Natural killer cell (primary cell): ENCODE measurements at regions not wholly inside any gene's neighbourhood (a gene's known extent, or its start where the extent isn't known, plus 50 kb on each side); places are given as distances from the start of the nearest gene placed in this dataset.

Experiments used
- ATAC-seq, 3 donors: fragments of 150-1000 bp in 2 of 3; fragments of 200-7000 bp in 1 of 3; cut with Tn5 transposase; 1 replicate in 1 of 3; 2 replicates in 2 of 3; pipeline ENCODE4 v1.10.0; 2021; ENCODE audit warnings: mild to moderate bottlenecking in 2 of 3, moderate library complexity in 2 of 3
- DNase-seq, 2 donors: peaks; one replicate each; pipeline versions ENCODE4 v3.0.0 to v3.0.0-alpha.2; 2013 to 2021; ENCODE audit warnings: mixed read lengths in 1 of 2
- H3K27ac ChIP-seq: one replicate; pipeline ENCODE4 v1.5.1; 2013; ENCODE audit warnings: mild to moderate bottlenecking, low read length
- H3K27me3 ChIP-seq: one replicate; pipeline ENCODE4 v1.6.1; 2013; ENCODE audit warnings: low read length; ENCODE audit not compliant: control insufficient read depth, insufficient read depth
- H3K36me3 ChIP-seq: one replicate; pipeline ENCODE4 v1.6.1; 2013; ENCODE audit warnings: low read length; ENCODE audit not compliant: control insufficient read depth, insufficient read depth
- H3K4me1 ChIP-seq: one replicate; pipeline ENCODE4 v1.6.1; 2013; ENCODE audit warnings: low read length; ENCODE audit not compliant: control insufficient read depth, insufficient read depth
- H3K4me3 ChIP-seq: one replicate; pipeline ENCODE4 v1.5.1; 2013; ENCODE audit warnings: low read length
- H3K9me3 ChIP-seq: one replicate; pipeline ENCODE4 v1.6.1; 2013; ENCODE audit warnings: low read length; ENCODE audit not compliant: control insufficient read depth, insufficient read depth
- H3K27ac Mint-ChIP-seq, 2 donors: one replicate each; pipeline ENCODE4 v1.8.0; 2022; ENCODE audit warnings: mild to moderate bottlenecking in 2 of 2, mixed read lengths in 2 of 2, moderate library complexity in 1 of 2
- H3K27me3 Mint-ChIP-seq, 2 donors: one replicate each; pipeline ENCODE4 v1.8.0; 2022; ENCODE audit warnings: low read depth in 2 of 2, mixed read lengths in 2 of 2
- H3K36me3 Mint-ChIP-seq: one replicate; pipeline ENCODE4 v1.8.0; 2022; ENCODE audit warnings: mixed read lengths
- H3K4me1 Mint-ChIP-seq, 2 donors: one replicate each; pipeline ENCODE4 v1.8.0; 2022; ENCODE audit warnings: mixed read lengths in 2 of 2
- H3K4me3 Mint-ChIP-seq: one replicate; pipeline ENCODE4 v1.8.0; 2022; ENCODE audit warnings: mild to moderate bottlenecking, moderate library complexity, mixed read lengths
- H3K9me3 Mint-ChIP-seq, 2 donors: one replicate each; pipeline ENCODE4 v1.8.0; 2022; ENCODE audit warnings: mixed read lengths in 2 of 2
- WGBS: methylation state at CpG from one replicate; pipeline ENCODE4 v1.1.7; 2013; ENCODE audit warnings: missing lambda C conversion rate; ENCODE audit not compliant: insufficient coverage; 5-methylcytosine and 5-hydroxymethylcytosine counted together
- intact Hi-C: fragments of 100-400 bp; cut with micrococcal nuclease; formaldehyde crosslinking; loops from one replicate; pipeline ENCODE4 v1.14.2; 2022
- TF ChIP-seq, protein P1 (sequence below): fragments of 200-600 bp; IDR thresholded peaks from one replicate; pipeline ENCODE4 v1.8.0; 2022; ENCODE audit warnings: antibody characterized with exemption

DNA sequence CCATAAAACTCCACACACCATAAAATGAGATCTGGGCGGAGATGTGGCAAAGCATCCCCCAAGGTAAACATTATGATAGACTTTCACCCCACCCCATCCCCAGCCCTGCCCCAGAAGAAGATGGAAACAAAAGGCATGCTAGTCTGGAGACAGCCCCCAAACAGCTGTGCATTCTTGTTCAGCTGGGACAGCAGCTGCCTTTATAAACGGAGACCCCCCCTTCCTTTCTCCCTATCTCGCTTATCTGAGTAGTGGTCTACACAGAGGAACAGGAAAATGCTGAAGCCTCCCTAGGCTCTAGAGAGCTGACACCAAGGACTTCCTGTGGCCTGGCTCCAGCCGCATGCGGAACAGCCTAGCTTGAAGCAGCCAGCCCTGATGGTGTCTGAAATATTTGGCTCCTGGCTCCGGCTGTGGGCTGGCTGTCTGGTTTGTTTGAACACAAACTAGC is 190.3 kb upstream of the ANKFN1 start:
- Mint-ChIP-seq H3K4me3 (no peak overlapping the region), H3K27me3 (peaks cover 0 to 7% of the 10 kb centered on the region in 2 donors), H3K36me3 (no peaks in the 10 kb centered on the region), H3K9me3 (no peaks in the 10 kb centered on the region), H3K4me1 (no peaks in the 10 kb centered on the region), H3K27ac (no peak overlapping the region)
- H3K4me3 ChIP-seq = no peak overlapping the region
- no peaks in the 10 kb centered on the region for H3K27me3 ChIP-seq
- TF ChIP-seq, protein P1, sequence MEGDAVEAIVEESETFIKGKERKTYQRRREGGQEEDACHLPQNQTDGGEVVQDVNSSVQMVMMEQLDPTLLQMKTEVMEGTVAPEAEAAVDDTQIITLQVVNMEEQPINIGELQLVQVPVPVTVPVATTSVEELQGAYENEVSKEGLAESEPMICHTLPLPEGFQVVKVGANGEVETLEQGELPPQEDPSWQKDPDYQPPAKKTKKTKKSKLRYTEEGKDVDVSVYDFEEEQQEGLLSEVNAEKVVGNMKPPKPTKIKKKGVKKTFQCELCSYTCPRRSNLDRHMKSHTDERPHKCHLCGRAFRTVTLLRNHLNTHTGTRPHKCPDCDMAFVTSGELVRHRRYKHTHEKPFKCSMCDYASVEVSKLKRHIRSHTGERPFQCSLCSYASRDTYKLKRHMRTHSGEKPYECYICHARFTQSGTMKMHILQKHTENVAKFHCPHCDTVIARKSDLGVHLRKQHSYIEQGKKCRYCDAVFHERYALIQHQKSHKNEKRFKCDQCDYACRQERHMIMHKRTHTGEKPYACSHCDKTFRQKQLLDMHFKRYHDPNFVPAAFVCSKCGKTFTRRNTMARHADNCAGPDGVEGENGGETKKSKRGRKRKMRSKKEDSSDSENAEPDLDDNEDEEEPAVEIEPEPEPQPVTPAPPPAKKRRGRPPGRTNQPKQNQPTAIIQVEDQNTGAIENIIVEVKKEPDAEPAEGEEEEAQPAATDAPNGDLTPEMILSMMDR = no peak
- no peaks in the 10 kb centered on the region for H3K36me3 ChIP-seq
- ATAC-seq (no peak), DNase-seq (no peak)
- WGBS = 15% methylated on average over 6 of the region's 6 CpGs
- H3K9me3 ChIP-seq = no peaks in the 10 kb centered on the region
- no peak overlapping the region for H3K27ac ChIP-seq
- intact Hi-C loops = no loop called here
- H3K4me1 ChIP-seq = no peaks in the 10 kb centered on the region

DNA sequence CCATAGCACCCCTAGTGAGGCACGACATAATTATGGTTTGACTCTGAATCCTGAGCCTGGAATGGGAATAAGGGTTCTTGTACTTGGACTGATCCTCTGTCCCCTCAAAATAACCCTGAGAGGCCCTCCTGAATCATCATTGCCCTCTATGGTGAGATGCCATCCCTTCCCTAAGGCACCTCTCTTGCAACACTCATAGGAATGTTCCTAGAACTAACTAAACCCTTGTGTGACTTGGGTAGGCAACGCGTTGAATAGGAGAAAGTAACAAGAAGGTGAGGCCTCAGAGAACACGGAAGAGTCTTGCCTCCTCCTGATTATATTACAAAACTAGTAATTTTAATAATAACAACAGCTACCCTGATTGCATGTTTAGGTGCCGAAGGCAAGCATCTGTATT is 189.1 kb upstream of the ANKFN1 start:
- no peak overlapping the region for H3K4me3 Mint-ChIP-seq
- no peaks in the 10 kb centered on the region for H3K36me3 ChIP-seq
- H3K9me3 Mint-ChIP-seq = no peaks in the 10 kb centered on the region
- intact Hi-C loops = no loop called here
- H3K27ac Mint-ChIP-seq = no peak overlapping the region
- H3K4me1 ChIP-seq = no peaks in the 10 kb centered on the region
- no peaks in the 10 kb centered on the region for H3K4me1 Mint-ChIP-seq
- no peaks in the 10 kb centered on the region for H3K9me3 ChIP-seq
- no peak for ATAC-seq
- TF ChIP-seq, protein P1 = no peak
- no peaks in the 10 kb centered on the region for H3K36me3 Mint-ChIP-seq
- H3K27ac ChIP-seq = no peak overlapping the region
- DNase-seq = no peak
- no peak overlapping the region for H3K4me3 ChIP-seq
- H3K27me3 ChIP-seq = no peaks in the 10 kb centered on the region
- peaks cover 0 to 7% of the 10 kb centered on the region in 2 donors for H3K27me3 Mint-ChIP-seq
- 84% methylated on average over 5 of the region's 5 CpGs for WGBS

DNA sequence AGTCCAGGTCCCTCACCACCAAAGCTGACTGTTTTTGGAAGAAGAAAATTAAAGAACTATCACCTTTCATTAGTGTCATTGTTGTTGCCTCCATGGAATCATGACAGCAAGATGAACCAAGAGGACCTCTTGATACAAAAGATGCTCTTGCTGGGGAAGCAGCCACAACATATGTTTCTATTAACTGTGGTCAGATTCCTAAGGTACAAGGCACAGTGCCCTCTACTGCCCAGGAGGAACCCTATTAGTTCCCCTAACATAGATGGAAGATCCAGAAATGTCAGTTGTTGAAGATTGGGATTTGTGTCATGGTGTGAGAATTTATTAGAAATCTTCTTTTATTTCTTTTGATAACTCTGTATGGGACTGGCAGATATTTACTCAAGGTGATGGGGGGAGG is 188.2 kb upstream of the ANKFN1 start:
- no peaks in the 10 kb centered on the region for H3K36me3 ChIP-seq
- H3K9me3 ChIP-seq = no peaks in the 10 kb centered on the region
- no peaks in the 10 kb centered on the region for H3K9me3 Mint-ChIP-seq
- ATAC-seq = no peak
- no peak for DNase-seq
- H3K4me3 ChIP-seq = no peak overlapping the region
- no peak overlapping the region for H3K27ac ChIP-seq
- H3K27me3 Mint-ChIP-seq = peaks cover 0 to 5% of the 10 kb centered on the region in 2 donors
- intact Hi-C loops = no loop called here
- H3K4me1 Mint-ChIP-seq = no peaks in the 10 kb centered on the region
- H3K4me3 Mint-ChIP-seq = no peak overlapping the region
- H3K27ac Mint-ChIP-seq = no peak overlapping the region
- H3K27me3 ChIP-seq = no peaks in the 10 kb centered on the region
- H3K36me3 Mint-ChIP-seq = no peaks in the 10 kb centered on the region
- TF ChIP-seq, protein P1 = no peak
- H3K4me1 ChIP-seq = no peaks in the 10 kb centered on the region

DNA sequence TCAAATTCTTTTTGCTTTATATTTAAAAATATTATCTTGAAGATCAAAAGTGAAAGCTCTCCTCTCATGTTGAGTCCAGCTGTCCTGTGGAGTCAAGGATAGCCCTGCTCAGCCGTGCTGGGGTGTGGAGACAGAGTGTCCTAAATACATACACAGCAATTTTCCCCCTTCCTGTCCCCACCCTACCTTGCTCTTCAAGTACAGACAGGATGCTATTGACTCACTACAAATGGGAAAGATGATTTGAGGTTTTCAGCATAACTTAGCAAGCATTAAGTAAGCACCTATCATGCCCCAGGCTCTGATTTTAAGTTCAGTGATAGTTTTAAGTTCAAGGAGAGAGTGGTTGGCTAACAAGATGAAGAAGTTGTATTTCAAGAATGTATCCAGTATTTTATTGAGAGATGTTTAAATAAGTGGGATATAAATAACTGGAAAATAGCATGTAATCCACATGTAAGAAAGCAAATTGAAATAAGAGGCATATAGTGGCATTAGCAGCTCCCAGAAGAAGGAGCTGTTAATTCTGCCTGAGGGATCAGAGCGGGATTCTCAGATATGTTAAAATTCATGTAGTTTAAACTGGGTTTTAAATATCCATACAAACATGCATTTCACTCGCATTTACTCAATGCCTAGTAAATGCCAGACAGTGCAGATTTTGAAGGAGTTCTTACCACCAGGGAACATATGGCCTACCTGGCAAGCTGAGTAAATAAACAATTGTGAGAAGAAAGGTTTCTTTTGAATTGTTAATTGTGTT is 183.5 kb upstream of the ANKFN1 start:
- no peak overlapping the region for H3K4me3 ChIP-seq
- intact Hi-C loops = loop anchor here (10.0 kb wide), 1 partner anchor 55 kb away; no protein-coding TSS in a partner anchor
- Mint-ChIP-seq H3K4me3 (no peak overlapping the region), H3K27ac (no peak overlapping the region), H3K36me3 (no peaks in the 10 kb centered on the region), H3K9me3 (no peaks in the 10 kb centered on the region), H3K27me3 (no peaks in the 10 kb centered on the region), H3K4me1 (no peaks in the 10 kb centered on the region)
- H3K4me1 ChIP-seq = no peaks in the 10 kb centered on the region
- TF ChIP-seq, protein P1 = no peak
- DNase-seq = no peak
- no peaks in the 10 kb centered on the region for H3K36me3 ChIP-seq
- H3K9me3 ChIP-seq = no peaks in the 10 kb centered on the region
- 83% methylated on average over 2 of the region's 3 CpGs for WGBS
- no peak overlapping the region for H3K27ac ChIP-seq
- no peaks in the 10 kb centered on the region for H3K27me3 ChIP-seq
- no peak for ATAC-seq
